GDM1 (cell line): ENCODE measurements at regions not wholly inside any gene's neighbourhood (a gene's known extent, or its start where the extent isn't known, plus 50 kb on each side); places are given as distances from the start of the nearest gene placed in this dataset.
"Not testable (repeated sequence)": the region's sequence is repeated elsewhere in the genome, so short reads cannot be mapped to it uniquely, and the experiment has no call there.

Source experiments
- DNase-seq: peaks from one replicate; lab custom pipeline; 2025; lab: John Stamatoyannopoulos, UW

GRCh38 chrX:34270434-34270833, 138.3 kb upstream of the FAM47A start:
- no peak for DNase-seq

- no peak for DNase-seq
These were observed 106.8 kb upstream of the FAM47A start for GRCh38 chrX:34238896-34239295.

DNA sequence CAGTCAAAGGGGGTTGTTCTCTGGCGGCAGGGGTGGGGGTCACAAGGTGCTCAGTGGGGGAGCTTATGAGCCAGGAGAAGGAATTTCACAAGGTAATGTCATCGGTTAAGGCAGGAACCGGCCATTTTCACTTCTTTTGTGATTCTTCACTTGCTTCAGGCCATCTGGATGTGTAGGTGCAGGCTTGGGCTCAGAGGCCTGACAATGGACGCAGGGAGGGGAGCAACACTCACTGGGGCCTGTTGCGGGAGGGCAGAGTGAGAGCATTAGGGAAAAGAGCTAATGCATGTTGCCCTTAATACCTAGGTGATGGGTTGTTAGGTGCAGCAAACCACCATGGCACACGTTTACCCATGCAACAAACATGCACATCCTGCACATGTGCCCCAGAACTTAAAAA, 98.0 kb upstream of the FAM47A start:
- DNase-seq = not testable (repeated sequence)

DNA sequence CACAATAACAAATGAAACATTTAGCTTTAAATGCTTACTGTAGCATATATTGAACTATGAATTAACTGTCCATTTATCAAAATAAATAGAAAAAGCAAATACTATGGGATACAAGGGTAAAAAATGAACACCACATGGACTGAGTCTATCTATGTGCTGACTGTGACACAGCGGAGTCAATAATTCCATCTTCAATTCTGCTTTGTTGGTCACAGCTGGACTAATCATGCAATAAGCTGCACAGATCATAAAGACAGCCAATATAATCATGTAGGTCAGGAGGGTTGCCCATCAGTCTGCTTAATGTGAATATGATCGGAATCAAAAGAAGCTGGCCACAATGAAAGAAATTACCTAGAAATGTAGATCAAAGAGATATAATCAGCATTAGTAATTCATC, 95.7 kb upstream of the FAM47A start:
- no peak for DNase-seq

DNA sequence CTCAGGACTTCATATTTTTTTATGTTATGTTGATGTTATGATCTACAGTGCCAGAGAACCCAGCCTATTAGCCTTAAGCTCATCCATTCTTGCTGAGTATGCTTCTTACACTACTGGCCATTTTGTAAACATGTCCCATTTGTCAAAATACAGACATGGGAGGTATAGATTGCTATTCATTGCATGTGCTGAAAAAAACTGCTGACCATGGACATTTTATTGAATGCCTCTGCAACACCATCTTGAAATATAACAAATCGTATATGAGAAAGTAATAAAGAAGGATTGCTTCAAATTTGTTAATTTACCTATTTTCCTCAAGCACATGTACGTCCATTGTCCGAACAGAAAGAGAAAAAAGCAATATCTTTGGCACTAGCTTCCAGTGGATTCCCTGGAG, 91.5 kb upstream of the FAM47A start:
- no peak for DNase-seq

DNA sequence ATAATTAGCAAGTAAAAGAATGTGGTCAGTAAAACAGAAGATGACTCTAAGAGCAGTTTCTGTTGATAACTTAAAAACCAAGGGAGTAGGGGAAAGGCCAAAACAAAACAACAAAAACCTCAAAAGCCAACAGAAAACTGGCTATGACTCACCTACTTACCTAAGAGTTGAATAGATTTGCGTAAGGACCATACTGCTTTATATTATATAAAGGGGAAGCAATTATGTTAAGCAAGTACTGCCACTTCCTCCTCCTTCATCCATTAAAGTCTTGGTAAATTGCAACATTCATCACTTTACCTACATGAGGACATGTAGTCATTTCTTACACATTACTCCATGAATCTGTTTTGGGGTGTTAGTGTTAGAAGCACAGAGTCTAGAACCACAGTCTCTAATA, 85.9 kb upstream of the FAM47A start:
- DNase-seq = no peak

DNA sequence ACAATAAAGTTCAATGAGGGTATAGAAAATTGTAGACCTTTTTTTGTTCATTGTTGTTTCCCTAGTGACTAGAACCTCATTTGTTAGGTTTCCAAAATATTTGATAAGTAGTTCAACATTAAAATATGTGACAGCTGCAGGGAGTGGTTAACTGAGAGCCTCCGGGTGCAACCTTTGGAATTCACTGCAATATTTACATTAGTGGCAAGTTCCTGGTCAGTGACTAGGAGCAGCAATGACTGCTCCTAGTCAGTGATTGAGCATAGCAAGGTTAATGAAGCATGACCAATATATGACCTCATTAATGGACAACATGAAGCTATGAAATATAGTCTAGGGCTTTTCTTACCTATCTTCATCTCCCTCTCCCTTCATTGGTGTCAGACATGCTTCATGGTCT, 65.8 kb upstream of the FAM47A start:
- DNase-seq = no peak
